Right cardiac atrium (tissue), 5 donors: ENCODE measurements at regions not wholly inside any gene's neighbourhood (a gene's known extent, or its start where the extent isn't known, plus 50 kb on each side); places are given as distances from the start of the nearest gene placed in this dataset.
A peak's percentile ranks its signal among the peaks of the same experiment; 100 is the strongest.
"Not testable (repeated sequence)": the region's sequence is repeated elsewhere in the genome, so short reads cannot be mapped to it uniquely, and the experiment has no call there.

Source experiments
- ATAC-seq, 2 donors: fragments of 200-7000 bp; cut with Tn5 transposase; one replicate each; pipeline versions ENCODE4 v1.8.0 to v1.9.1; 2020; ENCODE audit warnings: moderate library complexity in 2 of 2, mild to moderate bottlenecking in 1 of 2
- DNase-seq, 3 donors: peaks; one replicate each; pipeline ENCODE4 v3.0.0-alpha.2; 2020
- H3K27ac ChIP-seq: one replicate; pipeline ENCODE4 v1.5.1; 2013; ENCODE audit warnings: mild to moderate bottlenecking, low read length, control low read depth, moderate library complexity
- H3K27me3 ChIP-seq: one replicate; pipeline ENCODE4 v1.6.1; 2013; ENCODE audit not compliant: control insufficient read depth, insufficient read depth
- H3K4me1 ChIP-seq: one replicate; pipeline ENCODE4 v1.6.1; 2013; ENCODE audit warnings: low read length; ENCODE audit not compliant: control insufficient read depth, insufficient read depth
- H3K4me3 ChIP-seq: one replicate; pipeline ENCODE4 v1.5.1; 2013; ENCODE audit warnings: low read length, control low read depth
- H3K9me3 ChIP-seq: one replicate; pipeline ENCODE4 v1.6.1; 2013; ENCODE audit warnings: low read length; ENCODE audit not compliant: control insufficient read depth
- WGBS: extraction: QIAGEN DNeasy Blood & Tissue Kit; methylation state at CpG from one replicate; pipeline ENCODE4 v1.1.7; 2013; 5-methylcytosine and 5-hydroxymethylcytosine counted together
- intact Hi-C, 4 donors: fragments of 100-400 bp; cut with DNase I; formaldehyde crosslinking; loops; one replicate each; pipeline versions ENCODE4 v1.11.0 to v1.14.0; 2022 to 2023
- donor health status: healthy with polysubstance abuse.
- donor health status: DM: no; HTN: yes; CAD: no.
- donor health status: DM: no; HTN: no; CAD: no.
- donor health status: DM: no; HTN: yes; CAD: no; lungs with severe emphysema.
- donor health status: DM: yes; HTN: yes; CAD: no.

- Histone ChIP-seq H3K27me3 (no peaks in the 10 kb centered on the region), H3K4me1 (no peaks in the 10 kb centered on the region), H3K9me3 (no peaks in the 10 kb centered on the region), H3K27ac (no peak overlapping the region), H3K4me3 (no peak overlapping the region)
- intact Hi-C loops, result no loop called here
- ATAC-seq, result peak; percentile 56 to 60
- 78% methylated on average over 1 of the region's 1 CpG for WGBS
- DNase-seq, result peak in 1 of 3 donors; percentile 56
These were observed 180.6 kb downstream of the COPRS start for GRCh38 chr17:31678431-31678830.

- no peak overlapping the region for H3K27ac ChIP-seq
- DNase-seq, result no peak
- H3K4me3 ChIP-seq, result no peak overlapping the region
- peak in 1 of 2 donors; percentile 33 for ATAC-seq
- 86% methylated on average over 6 of the region's 6 CpGs for WGBS
- H3K27me3 ChIP-seq, result no peaks in the 10 kb centered on the region
- intact Hi-C loops, result no loop called here
- no peaks in the 10 kb centered on the region for H3K9me3 ChIP-seq
- H3K4me1 ChIP-seq, result no peaks in the 10 kb centered on the region
These were observed 181.4 kb downstream of the COPRS start for GRCh38 chr17:31677681-31678080.

DNA sequence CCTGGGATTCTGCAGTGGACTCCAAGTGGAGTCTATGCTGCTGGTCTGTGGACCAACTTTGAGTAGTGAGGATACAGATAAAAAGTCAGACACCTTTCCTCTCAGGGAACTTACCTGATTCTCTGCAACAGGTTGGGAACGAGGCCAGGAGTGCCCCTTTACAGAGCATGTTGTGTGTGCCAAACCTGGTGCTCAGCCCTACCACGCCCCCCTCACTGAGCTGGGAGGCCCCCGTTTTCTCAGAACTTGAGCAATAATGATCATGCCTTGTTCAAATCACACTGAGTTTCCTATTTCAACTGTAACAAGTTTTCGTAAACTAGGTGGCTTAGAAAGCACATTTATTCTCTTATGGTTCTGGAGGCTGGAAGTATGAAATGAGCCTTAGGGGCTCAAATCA, 182.0 kb downstream of the COPRS start:
- Histone ChIP-seq H3K4me1 (no peaks in the 10 kb centered on the region), H3K4me3 (no peak overlapping the region), H3K27ac (no peak overlapping the region), H3K9me3 (no peaks in the 10 kb centered on the region), H3K27me3 (no peaks in the 10 kb centered on the region)
- DNase-seq (no peak), ATAC-seq (no peak)
- intact Hi-C loops, result no loop called here
- 87% methylated on average over 4 of the region's 4 CpGs for WGBS

- ATAC-seq, intact Hi-C loops, DNase-seq, H3K27me3 ChIP-seq, H3K4me1 ChIP-seq, H3K4me3 ChIP-seq, H3K27ac ChIP-seq, H3K9me3 ChIP-seq: not testable (repeated sequence)
- WGBS, result 87% methylated on average over 5 of the region's 5 CpGs
These were observed 183.7 kb downstream of the COPRS start for GRCh38 chr17:31675392-31675791.

- DNase-seq, result no peak
- WGBS, result 77% methylated on average over 5 of the region's 5 CpGs
These were observed 184.2 kb downstream of the COPRS start for GRCh38 chr17:31674717-31675349.

GRCh38 chr17:31674305-31674704, 184.7 kb downstream of the COPRS start:
- H3K27ac ChIP-seq, result no peak overlapping the region
- intact Hi-C loops, result no loop called here
- H3K4me1 ChIP-seq, result no peaks in the 10 kb centered on the region
- H3K4me3 ChIP-seq, result no peak overlapping the region
- no peaks in the 10 kb centered on the region for H3K9me3 ChIP-seq
- DNase-seq (no peak), ATAC-seq (no peak)
- 59% methylated on average over 8 of the region's 8 CpGs for WGBS
- no peaks in the 10 kb centered on the region for H3K27me3 ChIP-seq

More at GRCh38 chr17:31674717-31675349, 184.2 kb downstream of the COPRS start:
- no peaks in the 10 kb centered on the region for H3K9me3 ChIP-seq
- no peak overlapping the region for H3K27ac ChIP-seq
- no peaks in the 10 kb centered on the region for H3K4me1 ChIP-seq
- ATAC-seq, result no peak
- no peak overlapping the region for H3K4me3 ChIP-seq
- H3K27me3 ChIP-seq, result no peaks in the 10 kb centered on the region
- intact Hi-C loops, result no loop called here

DNA sequence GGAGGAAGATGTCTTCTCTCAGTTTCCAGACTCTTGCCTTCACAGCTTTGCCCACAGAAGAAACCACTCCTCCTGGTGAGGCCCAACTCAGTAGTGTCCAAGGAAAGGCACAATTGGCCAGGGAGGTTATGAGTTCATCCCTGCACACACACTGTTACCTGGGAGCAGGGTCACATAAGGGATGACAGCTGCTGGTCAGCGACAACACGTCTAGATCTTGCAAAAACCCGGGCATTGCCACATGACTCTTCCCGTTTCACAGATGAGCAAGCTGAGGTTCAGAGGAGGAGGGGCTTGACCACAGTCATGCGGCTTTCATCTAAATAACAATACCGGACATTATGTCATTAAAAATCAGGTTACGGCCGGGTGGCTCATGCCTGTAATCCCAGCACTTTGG, 186.0 kb downstream of the COPRS start:
- H3K4me1 ChIP-seq, result no peaks in the 10 kb centered on the region
- no peak for ATAC-seq
- 73% methylated on average over 8 of the region's 8 CpGs for WGBS
- no peaks in the 10 kb centered on the region for H3K9me3 ChIP-seq
- intact Hi-C loops, result no loop called here
- no peak overlapping the region for H3K4me3 ChIP-seq
- no peaks in the 10 kb centered on the region for H3K27me3 ChIP-seq
- no peak for DNase-seq
- no peak overlapping the region for H3K27ac ChIP-seq

DNA sequence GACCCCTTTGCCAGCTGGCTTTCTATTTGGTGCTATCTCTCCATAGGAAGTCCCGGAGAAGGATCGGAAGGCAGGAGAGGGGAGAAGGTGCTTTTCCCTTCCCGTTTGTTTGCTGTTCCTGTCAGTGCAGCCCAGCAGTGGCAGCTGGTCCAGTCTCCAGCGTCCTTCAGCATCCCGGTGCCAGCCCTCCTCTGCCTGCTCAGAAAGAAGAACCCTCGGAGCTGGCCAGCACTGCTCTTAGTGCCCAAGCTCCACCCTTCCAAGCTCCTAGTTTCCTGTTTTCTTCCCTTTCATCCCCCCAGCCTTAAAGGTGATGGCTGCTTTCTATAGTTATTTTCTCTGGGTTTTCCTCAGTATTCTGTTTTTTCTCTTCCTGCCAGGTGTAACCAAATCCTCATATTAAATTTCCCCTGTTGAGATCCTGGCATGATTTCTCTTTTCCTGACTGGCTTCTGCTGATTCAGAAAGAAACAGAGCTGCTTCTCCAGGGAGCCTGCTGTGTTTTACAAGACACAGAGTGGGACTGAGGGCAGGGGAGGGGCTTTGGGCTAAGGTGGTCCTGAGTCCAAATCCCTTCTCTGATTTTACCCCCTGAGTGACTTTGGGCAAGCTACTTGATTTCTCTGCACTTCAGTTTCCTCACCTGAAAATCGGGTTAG, 186.8 kb downstream of the COPRS start:
- no peaks in the 10 kb centered on the region for H3K4me1 ChIP-seq
- intact Hi-C loops, result no loop called here
- DNase-seq, result no peak
- H3K27ac ChIP-seq, result no peak overlapping the region
- WGBS, result 49% methylated on average over 7 of the region's 7 CpGs
- no peaks in the 10 kb centered on the region for H3K27me3 ChIP-seq
- no peak for ATAC-seq
- H3K9me3 ChIP-seq, result no peaks in the 10 kb centered on the region
- no peak overlapping the region for H3K4me3 ChIP-seq

DNA sequence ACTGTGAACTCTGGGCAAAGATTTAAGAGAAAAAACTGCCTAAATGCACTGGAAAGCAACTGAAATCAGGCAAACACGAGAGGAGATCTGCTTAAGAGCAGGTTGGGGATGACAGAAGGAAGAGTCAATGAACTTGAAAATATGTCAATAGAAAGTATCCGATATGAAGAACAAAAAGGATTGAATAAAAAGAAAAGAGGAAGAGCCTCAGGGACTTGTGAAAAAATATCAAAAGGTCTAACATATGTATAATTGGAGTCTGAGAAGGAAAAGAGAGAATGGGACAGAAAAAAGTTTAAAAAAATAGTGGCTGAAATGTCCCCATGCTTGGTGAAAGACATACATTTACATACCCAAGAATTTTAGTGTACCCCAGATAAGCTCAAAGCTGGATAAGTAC, 195.5 kb downstream of the COPRS start:
- no peak overlapping the region for H3K27ac ChIP-seq
- ATAC-seq (no peak), DNase-seq (no peak)
- peaks cover 1% of the 10 kb centered on the region for H3K9me3 ChIP-seq
- H3K4me3 ChIP-seq, result no peak overlapping the region
- 84% methylated on average over 2 of the region's 2 CpGs for WGBS
- intact Hi-C loops, result no loop called here
- no peaks in the 10 kb centered on the region for H3K27me3 ChIP-seq
- no peaks in the 10 kb centered on the region for H3K4me1 ChIP-seq

DNA sequence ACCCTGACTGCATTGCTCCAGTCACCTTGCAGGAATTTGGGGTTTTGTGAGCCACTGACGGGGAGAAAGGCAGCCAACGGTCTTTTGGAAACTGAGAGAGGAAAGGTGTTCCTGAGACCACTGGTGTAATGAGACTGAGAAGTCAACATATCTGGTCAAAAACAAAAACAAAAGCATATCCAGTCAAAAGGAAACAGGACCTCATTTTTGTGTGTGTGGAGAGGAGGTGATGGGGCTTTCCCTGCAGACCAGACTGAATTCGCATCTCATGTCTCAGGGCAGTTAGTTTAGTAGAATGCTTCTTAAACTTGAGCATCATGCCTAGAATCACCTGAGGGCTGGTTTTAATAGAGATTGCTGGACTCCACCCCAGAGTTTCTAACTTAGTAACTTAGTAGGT, 198.4 kb downstream of the COPRS start:
- Histone ChIP-seq H3K9me3 (peaks cover 1% of the 10 kb centered on the region), H3K4me3 (no peak overlapping the region), H3K27ac (no peak overlapping the region), H3K4me1 (no peaks in the 10 kb centered on the region), H3K27me3 (no peaks in the 10 kb centered on the region)
- no peak for DNase-seq
- no peak for ATAC-seq
- WGBS, result 89% methylated on average over 3 of the region's 3 CpGs
- intact Hi-C loops, result no loop called here

DNA sequence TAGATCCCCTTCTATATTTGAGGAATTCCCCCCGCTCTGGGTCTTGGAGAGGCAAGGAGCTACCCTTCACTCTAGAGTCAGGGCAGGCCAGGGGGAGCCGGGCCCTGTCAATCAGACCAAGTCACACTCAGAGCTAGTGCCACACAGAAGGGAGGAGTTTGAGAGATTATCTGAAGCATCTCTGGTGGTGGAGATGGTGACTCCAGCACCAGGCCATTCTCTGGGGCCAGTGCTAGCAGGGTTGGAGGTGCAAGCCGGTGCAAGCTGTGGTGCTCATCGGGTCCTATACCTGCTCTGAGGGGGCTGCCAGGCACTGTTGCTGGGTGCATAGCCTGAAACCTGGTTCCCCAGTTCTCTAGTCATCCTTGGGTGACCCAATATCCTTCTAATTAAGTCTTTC, 201.2 kb downstream of the COPRS start:
- Histone ChIP-seq H3K9me3 (peaks cover 1% of the 10 kb centered on the region), H3K4me1 (no peaks in the 10 kb centered on the region), H3K27ac (no peak overlapping the region), H3K4me3 (no peak overlapping the region), H3K27me3 (no peaks in the 10 kb centered on the region)
- intact Hi-C loops, result no loop called here
- ATAC-seq (no peak), DNase-seq (no peak)
- 95% methylated on average over 4 of the region's 4 CpGs for WGBS
